HG02938 (cell line): ENCODE measurements at regions not wholly inside any gene's neighbourhood (a gene's known extent, or its start where the extent isn't known, plus 50 kb on each side); places are given as distances from the start of the nearest gene placed in this dataset.

Source experiments
- ATAC-seq: cut with Tn5 transposase; IDR thresholded peaks from one replicate; pipeline ENCODE4 v1.9.1; 2021; ENCODE audit warnings: mild to moderate bottlenecking, moderate library complexity; ENCODE audit not compliant: unreplicated experiment

DNA sequence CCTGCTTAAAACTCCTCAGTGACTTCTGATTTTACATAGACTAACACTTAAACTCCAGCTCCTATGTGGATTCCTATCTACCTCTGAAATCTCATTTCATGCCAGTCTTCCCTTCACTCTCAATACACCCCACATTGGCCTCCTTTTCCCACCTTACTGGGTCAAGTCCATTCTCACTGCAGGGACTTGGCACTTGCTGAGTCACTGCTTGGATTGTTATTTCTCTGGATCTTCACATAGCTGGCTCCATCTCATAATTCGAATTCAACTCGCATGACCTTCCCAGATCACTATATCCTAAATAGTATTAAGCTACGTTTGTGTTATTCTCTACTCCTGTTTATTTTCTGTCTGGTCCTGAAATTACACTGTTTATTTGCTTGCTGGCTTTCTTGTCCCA is 59.6 kb upstream of the FRMD4B start:
- ATAC-seq = no peak

DNA sequence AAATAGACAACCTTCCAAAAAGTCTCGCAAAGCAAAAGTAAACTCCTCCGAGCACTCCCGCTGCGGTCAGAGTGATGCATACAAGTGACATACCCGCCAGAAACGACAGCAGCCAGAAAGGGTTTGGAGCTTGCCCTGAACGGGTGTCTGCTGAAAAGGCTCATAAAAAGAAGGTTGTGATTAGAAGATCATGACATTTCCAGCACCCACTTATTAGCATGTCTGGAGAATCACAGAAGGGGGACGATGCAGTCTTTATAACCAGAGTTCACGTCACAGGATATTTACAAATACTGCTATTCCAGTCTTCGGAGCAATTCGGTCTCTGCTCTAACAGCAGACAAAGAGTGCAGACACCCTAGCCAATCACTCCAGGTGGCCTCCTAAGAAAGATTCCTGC is 59.1 kb upstream of the FRMD4B start:
- ATAC-seq = no peak

- ATAC-seq = no peak
Measured at GRCh38 chr3:69443457-69443920, 57.6 kb upstream of the FRMD4B start.

- ATAC-seq = peak; percentile 53
Measured at GRCh38 chr3:69442771-69443311, 57.0 kb upstream of the FRMD4B start.

DNA sequence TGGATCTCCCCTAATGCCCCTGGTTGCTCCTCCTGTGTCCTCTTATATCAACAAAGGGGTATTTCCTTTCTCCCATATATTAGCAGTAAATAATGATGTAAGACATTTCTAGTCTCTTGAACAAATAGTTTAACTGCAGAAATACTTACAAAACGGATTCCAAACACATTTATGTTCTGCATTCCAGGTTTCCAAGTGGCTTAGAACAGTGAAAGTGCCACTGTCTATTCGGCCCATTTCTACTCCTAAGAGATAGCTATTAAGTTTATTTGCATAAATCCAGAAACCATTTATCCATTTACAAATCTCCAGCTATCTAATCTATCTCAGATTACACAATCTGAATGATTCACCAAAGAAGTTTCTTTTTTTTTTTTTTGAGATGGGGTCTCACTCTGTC is 55.8 kb upstream of the FRMD4B start:
- no peak for ATAC-seq

DNA sequence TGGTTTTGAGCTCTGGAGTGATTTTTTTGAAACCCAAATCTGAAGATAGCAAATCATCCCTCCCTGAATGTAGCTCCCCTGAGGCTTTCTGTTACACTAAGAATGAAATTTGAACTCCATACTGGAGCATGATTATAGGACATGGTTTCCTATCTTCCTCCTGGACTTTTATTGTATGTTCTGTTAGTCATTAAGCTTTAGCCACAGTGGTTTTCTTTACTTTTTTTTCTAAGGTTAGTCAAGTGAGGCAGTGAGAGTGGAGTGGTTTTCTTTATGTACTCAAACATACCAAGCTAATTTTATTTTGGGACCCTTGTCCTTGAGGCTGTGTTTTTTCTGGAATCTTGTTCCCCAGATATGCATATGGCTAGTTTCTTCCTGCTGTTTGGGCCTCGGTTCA is 55.2 kb upstream of the FRMD4B start:
- no peak for ATAC-seq

- ATAC-seq = no peak
Measured at GRCh38 chr3:69439643-69440270, 53.9 kb upstream of the FRMD4B start.

DNA sequence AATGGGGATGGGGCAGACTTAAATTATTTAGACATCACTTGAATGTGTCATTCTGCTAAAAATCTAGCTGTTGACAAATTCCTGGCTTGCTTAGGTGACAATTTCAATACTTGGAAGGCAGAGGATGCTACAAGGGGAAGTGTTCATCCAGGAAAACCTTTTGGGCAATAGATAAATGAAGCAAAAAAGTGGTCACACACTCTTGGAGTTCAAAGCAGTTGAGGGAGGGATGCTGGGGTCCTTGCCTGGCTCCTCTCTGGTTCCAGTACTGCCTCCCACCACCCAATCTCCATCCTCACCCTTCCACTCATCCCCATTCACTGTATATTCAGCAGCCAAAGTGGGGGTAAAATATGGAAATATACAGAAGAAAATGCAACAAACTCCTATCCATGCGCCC is 52.6 kb upstream of the FRMD4B start:
- no peak for ATAC-seq

GRCh38 chr3:69435274-69436265 is 49.7 kb upstream of the FRMD4B start:
- ATAC-seq = peak; percentile 59
